Fibroblast of skin of left quadriceps (primary cell): ENCODE measurements at regions not wholly inside any gene's neighbourhood (a gene's known extent, or its start where the extent isn't known, plus 50 kb on each side); places are given as distances from the start of the nearest gene placed in this dataset.
A peak's percentile ranks its signal among the peaks of the same experiment; 100 is the strongest.
"Not testable (repeated sequence)": the region's sequence is repeated elsewhere in the genome, so short reads cannot be mapped to it uniquely, and the experiment has no call there.

Experiments used
- DNase-seq, 2 experiments: peaks; one replicate each; pipeline ENCODE4 v3.0.0-alpha.2; 2013; ENCODE audit warnings: low read depth in 2 of 2

DNA sequence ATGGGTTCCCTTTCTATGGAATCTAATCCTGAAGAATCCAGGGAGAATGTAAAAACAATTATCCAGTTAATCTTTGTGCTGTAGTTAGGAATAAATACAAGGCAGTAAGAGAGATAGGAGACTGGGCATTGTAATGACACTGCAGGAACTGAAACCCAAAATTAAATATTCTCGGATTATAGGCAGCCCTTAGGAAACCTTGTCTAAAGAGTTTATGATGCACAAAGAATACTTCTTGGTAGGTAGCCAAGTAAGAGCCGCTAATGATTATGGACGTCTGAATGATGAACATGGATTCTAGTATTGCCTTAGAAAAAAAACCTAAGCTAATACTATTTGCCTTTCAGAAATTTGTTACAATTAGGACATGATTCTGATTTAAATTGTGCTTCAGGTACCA lies 165.4 kb upstream of the LRIG3 start:
- DNase-seq = no peak

DNA sequence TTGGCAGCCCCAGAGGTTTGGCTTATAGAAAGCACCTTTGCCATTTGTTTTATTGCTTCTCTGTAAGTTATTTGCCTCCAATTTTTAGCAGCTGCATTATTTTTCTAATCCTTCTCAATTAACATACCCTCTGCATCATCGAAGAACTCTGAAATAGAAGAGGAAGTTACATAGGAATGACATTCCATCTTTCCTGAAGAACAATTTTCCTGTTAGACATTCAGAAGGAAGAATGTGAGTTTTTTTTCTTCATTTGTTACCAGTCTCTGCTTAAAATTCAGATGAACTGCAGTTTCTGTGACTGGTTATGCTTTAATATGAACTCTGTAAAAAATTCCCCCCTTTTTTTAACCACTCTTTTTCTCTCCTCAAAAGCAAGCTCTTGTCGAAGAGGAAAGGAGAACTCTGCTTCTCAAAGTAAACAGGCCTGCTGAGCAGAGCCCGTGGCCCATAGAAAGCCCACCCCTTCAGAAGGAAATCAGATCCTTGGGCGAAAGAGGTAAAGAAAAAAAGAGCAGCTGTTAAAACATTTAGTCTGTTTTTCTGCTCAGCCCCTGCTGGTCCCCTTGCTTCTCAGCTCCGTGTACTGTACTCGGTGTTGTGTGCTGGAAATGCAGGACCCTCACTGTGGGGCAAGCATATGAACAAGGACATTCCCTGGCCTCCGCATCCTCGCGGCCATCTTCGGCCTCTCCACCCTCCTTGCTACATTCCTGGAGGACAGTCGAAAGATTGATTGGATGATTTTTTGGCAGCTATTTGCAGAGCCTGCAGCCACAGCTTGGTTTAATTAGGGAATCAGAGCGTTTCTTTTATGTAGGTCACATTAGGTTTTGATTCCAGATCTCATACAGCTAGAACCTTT lies 164.4 kb upstream of the LRIG3 start:
- peak; percentile 93 for DNase-seq

DNA sequence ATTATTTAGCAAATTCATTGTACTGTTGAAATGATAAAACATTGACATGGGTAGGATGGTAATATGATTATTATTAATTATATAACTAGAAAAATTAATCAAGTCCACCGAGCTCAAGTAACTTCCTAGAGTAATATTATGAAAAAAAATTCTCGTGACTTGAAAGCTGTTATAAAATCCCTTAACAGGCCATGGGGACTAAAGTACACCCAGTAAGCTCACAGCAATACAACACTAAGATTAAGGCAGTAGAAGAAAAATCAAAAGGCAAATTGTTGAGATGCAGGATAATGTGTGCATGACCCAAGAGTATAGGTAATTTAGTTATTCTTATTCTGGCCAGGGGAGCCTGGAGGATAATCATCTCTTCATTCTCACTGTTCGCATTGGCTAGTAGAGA lies 162.6 kb upstream of the LRIG3 start:
- DNase-seq = no peak

DNA sequence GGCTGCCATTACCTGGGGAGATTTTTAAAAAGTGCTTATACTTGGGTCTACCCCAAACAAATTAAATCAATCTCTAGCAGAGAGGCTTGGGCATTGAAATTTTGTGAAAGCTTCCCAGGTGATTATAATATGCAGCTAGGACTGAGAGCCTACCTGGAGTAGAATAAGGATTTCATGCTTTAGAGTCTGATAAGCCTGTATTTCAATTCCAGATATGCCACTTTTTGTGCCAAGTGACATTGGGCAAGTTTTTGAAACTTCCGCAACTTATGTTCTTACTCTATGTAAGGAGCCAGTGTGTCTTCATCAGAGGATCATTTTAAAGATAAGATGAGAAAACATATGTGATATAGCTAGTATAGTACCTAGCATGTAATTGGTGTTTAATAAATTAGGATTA lies 159.8 kb upstream of the LRIG3 start:
- no peak for DNase-seq

DNA sequence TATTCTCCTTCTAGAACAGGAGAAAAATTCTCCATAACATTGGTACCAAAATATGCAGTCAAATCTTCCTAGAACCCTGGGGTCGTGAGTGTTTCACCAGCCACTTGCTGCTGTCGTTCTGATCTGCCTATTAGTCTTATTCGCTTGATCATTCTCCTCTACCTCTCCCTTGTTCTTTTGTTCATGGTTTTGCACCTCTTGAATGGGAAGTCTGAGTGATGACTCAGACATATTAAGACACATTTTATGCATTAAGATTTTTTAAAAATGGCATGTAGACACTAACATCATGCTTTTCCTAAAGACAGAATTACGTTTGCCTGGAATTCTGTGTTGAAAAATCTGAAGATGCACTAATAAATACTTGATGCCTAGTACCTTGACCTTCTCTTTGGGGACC lies 159.2 kb upstream of the LRIG3 start:
- no peak for DNase-seq

DNA sequence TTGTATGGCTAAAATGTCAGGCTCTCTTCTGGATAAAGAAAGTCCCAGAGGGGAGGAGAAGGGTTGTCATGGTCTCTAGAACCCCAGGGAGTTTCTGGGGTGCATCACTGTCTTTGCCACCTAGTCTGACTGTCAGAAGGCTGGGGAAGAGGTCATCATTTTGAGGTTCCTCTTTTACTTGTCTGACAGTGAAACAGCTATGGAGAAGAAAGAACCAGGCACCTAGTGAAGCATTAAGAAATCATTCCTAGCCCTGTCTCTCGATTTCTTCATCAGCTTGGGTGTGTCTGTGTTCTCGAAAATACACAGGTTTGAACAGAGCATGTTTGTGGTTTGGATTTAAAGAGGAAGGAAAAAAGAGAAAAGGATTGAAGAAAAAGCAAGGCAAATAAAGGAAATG lies 158.7 kb upstream of the LRIG3 start:
- no peak for DNase-seq

DNA sequence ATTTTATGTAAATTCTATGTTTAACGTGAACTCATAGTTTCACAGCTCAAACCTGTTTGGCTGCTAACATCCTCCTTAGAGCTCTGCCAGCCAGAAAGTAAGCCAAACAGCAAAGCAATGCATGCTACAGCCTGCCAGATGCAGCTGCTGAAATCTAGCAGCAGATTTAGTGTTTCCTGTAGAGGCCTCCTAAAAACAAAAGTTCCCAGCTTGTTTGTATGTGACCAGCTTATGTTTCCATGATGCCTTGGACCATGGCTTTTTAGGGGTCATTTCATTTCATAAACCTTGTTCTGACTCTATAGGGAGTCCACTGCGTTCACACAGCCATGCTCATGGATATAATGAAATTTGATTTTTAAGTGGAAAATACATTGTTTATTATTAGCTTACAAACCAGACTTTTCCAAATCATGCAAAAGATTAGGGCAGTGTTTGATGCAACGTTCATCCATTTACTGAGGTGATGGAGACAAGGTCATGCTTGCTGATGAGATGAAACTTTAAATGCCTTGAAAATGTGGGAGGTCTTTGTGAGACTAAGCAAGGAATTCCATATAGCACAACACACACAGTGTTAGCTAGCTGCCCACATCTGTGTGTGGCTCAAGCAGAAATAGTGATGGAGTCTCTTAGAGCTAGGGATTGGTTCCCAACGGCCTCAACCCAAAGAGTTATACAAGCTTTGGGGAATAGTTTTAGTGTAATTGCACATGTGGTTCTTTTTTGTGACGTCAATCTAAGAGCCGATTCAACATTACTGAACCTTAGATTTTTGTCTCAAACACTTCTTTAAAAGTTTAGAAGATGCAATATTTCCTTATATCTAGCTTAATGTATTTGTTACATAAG lies 157.5 kb upstream of the LRIG3 start:
- no peak for DNase-seq

DNA sequence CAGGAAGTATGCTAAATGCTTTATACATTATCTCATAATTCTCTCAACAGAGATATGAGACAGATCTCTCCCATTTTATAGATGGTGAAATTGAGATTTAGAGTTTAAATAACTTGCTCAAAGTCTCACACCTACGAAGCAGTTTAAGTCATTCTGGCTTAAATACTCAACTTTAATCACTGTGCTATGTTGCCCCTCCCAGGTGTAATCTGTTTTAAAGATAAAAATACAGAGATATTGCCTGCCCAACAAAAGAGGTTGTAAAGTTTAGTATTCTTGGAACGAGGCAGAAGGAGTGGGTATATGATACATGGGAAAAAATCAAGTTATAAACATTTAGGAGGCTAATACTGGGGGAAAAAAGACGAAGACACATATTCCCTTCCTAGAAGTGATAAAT lies 156.8 kb upstream of the LRIG3 start:
- DNase-seq = no peak

DNA sequence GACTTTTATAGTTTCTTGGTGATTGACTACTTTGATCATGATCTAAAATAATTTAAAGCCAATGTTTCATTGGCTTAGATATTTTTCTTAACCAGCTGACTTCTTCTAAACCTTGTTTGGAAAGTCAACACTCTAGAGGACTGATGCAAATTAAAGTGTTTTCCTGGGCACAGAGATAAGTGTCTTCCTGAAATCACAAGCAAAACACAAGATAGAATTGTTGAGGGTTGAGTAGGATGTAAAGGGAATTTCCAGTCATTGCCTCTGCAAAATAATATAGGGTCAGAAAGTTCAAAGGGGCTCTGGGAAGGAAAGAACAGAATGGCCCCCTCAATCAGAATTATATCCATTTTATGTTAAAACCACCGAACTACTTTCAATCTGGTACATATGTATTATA lies 156.3 kb upstream of the LRIG3 start:
- DNase-seq = no peak

DNA sequence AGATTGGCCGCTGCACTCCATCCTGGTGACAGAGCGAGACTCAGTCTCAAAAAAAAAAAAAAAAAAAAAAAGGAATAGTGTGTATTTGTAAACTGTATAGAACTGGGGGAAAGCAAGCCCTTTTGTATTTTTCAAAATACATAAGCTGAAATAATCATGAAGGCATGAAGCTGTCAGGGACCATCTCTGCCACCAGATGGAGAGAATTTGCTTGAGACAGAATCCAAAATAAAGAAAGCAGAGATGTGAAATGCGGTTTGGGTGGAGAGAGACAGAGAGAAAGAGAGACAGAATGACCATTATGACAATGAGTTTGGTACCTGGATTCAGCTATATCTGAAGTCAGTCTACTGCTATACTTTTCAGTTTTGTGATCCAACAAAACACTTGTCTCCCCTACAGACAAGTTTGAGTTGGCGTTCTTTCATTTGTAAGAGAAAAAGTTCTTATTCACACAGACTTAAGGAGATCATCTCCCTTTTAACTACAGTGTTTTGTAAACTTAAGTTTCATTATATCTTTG lies 155.7 kb upstream of the LRIG3 start:
- DNase-seq = no peak

DNA sequence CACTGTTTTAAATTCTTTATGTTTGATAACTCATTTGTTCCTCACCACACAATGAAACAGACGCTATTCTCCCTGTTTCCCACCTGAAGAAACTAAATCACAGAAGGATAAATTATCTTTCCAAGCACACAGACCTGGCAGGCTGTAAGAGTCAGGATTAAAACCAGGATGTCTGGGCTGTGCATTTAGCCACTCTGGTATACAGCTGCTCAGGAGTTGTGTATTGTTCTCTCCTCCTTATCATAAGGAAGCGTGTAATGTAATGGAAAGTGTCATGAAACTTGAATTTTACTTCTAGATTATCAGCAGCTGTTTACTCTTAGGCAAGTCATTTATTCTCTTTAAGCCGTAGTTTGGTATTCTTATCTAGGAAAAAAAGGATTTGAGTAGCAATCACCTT lies 154.8 kb upstream of the LRIG3 start:
- no peak for DNase-seq

DNA sequence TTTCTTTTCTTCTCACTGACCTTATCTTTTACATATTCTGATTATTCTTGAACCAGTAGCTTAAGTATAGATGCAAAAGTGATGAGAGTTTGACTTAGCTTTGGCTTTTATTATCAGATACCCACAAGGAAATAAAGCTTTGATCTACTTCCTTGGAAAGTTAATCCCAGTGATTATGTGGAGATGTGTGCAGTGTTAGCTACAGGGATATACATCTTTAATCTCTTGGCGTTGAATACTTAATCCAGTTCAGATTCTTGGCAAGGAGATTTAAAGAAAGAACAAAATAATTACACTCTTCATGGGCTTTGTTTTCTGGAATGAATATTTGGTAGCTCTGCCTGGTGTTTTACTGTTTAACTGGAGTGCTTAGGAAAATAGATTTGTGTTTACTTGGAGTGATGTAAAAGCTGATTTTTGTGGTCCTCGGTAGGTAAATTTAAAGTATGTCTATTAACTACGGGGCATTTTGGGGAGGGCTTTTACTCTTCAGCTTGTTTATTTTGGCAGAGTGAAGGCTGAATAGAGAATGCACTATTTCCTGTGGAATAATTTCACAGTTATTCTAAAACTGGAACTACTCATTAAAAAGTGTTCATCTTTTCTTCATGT lies 150.1 kb upstream of the LRIG3 start:
- no peak for DNase-seq

DNA sequence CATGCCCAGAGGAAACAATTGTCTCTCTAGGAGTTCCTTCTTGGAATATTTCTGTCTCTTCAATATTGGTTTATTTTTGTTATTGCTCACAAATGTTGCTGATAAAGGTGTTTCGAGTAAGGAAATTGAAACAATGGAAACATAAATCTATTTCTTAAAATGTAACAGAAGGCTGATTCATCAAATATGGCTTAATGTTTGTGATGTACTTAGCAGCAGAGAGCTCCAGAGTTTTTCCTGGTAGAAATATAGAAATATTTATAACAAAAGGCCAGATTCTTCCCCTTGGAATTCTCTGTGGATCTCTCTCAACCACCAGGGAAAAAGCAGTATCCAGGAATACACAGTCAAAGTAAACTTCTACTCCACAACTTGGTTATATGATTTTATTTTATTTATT lies 149.2 kb upstream of the LRIG3 start:
- no peak for DNase-seq

DNA sequence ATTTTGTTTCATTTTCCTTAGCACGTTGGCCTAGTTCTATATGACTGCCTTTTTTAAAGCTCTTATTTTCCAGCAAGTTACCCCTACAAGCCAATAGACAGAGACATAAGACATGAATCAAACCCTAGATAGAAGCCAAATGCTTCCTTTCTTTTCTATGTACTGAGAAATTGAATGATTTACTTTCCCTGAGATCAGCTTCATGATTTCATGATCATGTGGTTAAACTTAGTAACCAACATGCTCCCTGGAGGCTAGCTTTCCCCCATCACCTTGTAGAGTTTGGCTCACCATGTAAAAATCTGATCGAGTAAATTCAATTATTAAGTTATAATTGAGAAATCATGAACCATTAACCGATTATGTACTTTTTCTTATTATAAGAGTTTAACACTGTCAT lies 148.1 kb upstream of the LRIG3 start:
- DNase-seq = no peak

DNA sequence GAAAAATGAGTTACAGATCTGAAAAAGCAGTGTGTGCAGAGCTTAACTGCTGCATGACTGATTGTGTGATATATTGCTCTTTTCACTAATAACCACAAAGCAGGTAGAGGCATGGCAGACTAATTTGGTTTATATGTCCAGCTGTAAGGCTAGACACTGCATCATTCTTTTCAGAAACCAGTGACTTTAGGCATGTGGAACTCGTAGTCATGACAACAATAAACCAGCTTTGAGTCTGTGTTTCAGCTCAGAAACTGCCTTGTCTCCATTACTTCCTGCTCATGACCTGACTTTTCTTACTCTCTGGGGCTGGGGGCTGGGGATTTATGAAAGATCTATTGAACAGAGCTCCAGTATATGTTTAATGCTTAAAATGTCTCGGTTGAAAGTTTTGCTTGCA lies 146.8 kb upstream of the LRIG3 start:
- no peak for DNase-seq

DNA sequence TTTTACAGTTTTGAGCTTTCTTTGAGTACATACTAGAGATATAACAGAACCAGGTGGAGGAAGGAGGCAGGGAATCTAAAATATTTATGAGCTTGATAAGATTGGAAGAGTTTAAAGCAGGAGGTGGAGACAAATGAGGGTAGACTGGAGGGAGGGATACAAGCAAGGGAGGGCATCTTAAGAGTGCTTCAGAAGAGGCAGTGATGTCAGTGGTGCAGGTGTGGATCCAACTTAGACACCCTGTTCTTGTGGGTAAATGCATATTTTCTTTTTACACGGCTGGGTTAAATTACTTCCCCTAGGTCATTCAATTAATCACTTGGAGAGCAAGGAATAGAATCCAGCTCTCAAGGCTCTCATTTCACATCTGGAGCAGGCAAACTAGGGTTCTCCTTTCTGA lies 146.1 kb upstream of the LRIG3 start:
- no peak for DNase-seq

DNA sequence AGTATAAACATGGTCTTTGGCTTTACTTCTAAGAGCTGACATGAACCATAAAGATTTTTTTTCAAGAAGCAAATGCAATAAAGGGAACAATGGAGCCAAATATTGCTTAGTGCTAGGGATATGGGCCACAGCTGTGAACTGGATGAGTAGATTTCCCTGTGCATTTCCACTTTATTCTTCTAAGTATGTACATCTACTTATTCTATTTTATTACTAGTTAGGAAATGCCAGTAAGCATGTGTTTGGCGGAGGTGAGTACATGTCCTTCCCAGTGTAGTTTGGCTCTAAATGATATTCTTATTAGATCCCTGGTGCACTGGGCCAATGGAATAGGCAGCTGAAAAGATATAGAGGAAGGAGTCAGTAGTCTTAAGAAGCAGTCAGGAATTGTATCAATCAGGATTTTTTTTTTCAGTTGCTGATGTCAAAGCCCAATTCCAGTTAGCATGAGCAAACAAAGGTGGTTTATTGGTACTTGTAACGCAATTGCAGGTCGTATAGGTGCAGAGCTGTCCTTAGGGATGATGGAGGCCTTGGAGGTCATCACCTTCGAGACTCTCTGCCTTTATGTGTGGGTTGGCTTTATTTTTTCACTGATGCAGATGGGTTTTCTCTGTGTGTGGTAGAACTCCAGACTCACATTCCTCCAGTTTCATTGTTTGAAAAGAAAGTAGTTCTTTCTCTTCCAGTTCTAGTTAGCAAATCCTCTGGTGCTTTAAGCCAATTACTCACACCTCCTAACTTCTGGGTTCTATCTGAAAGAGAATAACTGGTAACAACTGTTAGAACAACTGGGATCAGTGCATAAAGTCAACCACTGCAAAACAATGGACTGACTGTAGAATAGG lies 139.0 kb upstream of the LRIG3 start:
- DNase-seq = no peak

DNA sequence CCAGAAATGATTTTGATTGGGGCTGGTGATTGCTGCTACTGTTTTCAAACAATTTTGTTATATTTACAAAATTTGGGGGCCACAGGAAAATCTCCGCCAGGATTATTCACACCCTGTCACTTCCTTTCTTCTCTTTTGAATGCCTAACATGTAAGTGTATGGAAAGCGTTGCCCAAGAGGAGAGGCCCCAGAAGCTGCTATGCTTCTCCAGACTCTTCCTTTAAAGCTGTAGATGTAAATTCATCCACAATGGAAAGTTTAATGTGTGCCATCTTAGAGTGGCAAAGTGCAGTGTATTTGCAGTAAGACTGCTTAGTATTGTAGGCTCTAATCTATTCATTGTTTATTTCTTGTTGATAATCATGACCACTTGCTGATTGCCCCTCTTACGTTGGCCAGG lies 136.7 kb upstream of the LRIG3 start:
- no peak for DNase-seq

DNA sequence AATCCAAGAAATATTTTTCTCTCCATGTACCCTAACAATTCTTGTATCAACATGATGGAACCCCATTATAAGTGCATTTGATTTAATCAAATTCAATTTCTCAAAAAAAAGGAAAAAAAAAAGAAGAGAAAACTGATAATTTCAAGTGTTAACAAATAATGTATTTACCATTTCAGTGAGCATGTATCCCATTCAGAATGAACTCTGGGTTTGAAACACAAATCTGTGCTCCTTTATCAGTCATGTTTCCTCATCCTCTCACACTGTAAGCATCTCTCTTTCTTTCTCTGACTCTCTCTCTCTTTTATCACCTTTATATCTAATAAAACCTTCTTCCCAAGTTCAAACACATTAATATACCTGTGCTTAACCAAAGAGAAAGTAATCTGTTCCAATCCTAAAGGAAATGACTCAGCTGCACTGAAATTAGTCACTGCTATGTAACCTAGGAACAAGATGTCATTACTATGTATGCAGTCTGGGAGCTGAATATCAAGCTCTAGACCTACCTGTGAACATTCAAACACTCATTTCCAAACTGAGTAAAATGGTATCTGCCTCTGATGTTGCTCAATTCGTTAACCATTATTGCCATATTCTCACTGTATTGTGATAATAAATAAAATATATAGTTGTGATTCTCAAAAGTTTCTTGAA lies 135.0 kb upstream of the LRIG3 start:
- DNase-seq = no peak

DNA sequence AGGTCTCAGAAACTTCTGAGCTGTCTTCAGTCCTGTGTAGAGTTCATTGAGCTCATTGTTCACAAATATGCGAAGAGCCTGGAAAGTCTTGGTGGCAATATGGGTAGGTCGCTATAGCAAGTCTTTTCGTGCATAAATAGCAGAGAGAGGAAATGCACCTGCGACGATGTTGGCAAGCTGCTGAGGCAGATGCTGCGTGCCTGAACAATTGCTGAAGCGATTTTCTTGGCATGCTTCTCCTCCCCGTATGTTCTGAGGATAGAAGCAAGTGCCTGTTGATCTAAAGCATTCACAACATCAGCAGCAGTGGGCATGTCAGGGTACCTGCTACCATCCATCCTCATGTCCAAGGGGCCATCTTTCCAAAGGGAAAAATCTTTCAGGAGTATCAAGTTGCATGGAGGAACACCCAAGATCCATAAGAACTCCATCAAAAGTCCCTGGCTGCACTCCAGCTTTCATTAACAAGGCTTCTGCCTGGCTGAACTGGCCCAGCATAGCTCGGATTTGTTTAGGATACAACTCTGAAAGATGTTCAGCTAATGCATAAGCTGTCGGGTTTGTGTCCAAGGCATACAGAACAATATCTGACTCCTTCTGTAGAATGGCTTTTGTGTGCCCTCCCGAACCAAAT lies 133.1 kb upstream of the LRIG3 start:
- not testable (repeated sequence) for DNase-seq
